Femur (tissue), 1 donor: ENCODE measurements at regions not wholly inside any gene's neighbourhood (a gene's known extent, or its start where the extent isn't known, plus 50 kb on each side); places are given as distances from the start of the nearest gene placed in this dataset.

Source experiments
- DNase-seq: peaks from one replicate; pipeline ENCODE4 v3.0.0-alpha.2; 2017

DNA sequence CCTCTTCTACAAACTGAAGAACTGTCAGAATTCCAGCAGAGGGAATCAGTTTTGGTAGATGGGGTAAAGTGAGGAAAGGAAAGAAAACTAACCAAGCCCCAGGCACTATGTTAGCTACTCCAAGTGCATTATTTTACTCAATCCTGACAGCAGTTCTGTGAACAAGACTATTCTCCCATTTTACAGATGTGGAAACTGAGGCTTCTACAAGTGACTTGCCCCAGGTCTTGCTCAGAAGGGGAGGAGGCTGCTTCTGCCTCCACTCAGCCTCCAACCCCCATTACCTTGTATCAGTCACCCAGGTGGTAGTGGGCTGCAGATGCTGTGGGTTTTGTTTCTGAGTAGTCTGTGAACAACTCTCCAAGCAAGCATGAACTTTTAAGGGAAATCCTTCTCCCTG, 315.2 kb upstream of the MAF start:
- DNase-seq: no peak

DNA sequence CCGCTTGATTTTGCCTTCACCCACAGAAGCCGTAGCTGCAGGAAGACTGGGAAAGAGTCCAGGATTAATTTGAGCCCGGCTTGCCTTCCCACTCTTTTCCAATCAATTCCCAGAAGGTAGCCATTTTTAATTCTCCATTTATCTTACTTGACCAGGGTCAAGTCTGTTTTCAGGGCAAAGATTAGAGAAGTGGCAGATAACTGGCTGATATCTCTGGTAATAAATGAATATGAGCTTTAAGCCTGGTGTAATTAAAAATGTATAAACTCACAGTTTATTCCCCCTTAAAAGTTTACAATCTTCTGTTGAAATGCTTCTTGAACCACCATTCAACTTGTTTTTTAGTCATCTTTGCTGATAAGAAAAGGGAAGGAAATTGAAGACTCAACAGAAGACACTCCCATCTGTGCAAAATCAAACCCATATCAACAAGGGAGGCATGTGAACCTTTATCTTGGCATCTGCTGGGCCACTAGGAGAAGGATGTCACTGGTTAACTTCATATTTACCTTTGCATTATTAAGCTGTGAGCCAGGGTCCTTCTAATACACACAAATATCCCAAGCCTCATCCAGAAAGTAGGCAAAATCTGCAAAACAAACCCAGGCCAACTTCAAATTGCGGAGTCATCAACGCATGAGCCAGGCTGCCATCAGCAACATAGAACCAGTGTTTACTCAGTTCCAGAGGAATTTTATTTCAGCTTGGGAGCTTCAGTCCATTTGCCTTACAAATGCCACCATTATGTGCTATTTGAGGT, 314.6 kb upstream of the MAF start:
- no peak for DNase-seq

DNA sequence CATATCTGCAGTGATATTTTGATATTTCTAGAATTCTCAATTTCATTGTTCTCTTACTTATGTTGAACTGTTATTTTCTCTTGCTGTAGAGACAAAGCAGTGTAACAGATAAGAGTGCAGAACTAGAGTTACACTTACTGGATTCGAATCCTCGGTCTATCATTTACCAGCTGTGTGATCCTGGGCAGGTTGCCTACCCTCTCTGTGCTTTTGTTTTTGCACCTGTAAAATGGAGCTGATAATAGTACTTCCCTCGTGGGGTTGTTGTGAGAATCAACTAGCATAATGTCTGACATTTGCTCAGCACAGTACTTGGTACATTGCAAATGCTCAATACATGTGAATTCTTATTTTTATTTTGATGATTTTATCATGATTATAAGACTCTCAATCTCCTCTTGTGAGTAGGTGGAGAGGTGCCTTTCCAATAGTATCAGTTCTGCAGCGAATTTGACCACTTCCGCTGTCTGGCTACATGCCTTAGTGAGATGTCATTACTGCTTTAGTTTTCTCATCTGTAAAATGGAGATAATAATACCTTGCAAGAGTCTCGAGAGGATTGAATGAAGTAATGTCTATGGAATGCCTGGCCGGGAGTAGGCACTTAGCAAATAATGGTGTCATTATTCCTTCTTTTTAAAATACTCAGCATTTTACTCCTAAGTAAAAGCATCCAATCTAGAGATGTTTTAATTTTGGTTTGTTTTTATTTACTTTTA, 312.2 kb upstream of the MAF start:
- DNase-seq: no peak

DNA sequence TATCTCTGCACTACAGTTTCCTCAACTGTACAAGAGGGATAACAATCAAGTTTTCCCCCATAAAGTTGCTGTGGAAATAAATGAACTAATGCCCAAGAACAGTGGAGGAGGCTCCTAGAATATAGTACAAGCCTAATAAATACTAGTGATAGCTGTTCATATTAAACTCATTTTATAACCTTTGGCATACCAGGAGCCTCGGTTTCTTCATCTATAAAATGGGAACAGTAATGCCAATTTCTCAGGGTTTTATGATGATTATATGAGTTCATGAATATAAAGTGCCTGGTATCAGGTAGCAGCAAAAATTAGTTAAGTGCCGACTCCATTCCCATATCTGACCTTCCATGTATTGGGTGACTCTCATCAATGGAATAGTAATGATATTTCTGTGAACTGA, 311.1 kb upstream of the MAF start:
- no peak for DNase-seq

DNA sequence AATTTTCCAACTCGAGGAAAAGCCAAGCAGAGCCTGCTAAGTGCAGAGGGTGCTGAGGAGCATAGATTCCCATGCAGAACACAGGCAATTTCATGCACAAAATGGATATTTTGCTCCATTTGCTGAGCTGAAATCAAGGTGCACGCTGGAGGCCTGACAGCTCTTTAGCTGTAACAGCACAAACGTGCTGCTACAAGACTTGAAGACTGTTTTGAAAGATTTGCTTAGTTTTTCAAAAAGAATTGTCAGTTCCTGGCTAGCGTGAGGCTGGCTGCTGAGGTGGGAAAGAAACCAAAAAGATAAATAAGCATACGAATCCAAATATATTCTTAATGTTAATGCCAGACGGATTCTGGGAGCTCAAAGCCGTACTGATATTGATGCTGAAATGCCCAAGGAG, 309.0 kb upstream of the MAF start:
- no peak for DNase-seq

DNA sequence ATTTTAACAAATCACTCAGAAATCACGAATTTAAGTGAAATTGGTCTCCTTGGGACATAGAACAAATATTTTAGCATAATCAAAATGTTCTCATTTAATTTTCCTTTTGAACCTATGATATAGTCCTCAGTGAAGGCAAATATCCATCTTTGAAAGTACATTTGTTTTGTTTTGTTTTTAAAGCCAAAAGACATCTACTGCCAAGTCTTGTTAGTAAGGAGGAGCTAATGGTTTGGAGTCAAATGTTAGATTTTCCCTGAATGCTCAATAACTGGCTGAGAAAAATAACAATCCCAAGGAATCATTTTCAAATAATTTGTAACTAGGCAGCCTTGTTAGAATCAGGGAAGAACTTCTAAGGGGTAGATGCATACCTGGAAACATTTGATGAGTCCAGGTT, 302.9 kb upstream of the MAF start:
- DNase-seq: no peak

DNA sequence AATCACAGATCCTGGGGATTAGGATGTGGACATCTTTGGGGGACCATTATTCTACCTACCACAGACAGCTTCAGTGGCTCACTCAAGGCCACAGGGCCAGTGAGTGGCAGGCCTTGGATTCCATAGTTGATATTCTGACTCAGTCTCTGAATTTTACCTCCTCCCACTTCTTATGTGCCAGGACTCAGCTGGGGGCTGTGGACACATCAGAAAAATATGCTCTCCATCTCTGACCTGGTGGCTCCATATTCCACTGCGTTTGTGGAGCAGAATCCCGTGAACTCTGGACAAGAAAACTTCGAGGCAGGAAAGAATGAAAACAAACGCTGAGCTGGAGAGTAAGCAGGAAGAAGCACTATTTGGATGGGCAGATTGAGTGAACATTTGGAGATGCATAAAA, 301.8 kb upstream of the MAF start:
- DNase-seq: no peak

DNA sequence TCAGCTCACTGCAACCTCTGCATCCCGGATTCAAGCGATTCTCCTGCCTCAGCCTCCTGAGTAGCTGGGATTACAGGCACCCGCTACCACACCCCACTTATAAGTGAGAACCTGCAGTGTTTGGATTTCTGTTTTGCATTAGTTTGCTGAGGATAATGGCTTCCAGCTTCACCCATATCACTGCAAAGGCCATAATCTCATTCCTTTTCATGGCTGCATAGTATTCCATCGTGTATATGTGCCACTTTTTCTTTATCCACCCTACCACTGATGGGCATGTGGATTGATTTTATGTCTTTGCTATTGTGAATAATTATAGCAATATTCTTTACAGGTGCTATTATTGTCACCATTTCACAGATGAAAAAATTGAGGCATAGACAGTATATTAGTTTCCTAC, 301.0 kb upstream of the MAF start:
- DNase-seq: no peak

DNA sequence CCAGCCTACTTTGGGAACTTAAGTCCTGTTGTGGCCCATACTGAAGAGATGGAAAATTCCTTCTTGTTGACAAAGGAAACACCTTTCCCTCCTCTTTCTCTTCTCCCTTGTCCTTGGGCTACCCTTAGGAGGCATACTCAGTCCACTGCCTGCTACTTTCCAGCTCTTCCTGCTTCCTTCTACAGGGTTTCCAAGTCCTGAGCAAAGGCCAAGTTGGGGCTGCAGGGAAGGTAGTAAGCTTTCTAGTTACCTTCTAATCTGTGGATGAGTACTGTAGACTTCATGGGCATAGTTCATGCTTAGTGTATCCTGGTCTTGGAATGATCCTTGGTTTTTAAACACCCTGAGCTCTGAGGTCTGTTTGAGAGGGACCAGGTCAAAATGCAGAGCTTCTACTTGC, 299.2 kb upstream of the MAF start:
- no peak for DNase-seq

DNA sequence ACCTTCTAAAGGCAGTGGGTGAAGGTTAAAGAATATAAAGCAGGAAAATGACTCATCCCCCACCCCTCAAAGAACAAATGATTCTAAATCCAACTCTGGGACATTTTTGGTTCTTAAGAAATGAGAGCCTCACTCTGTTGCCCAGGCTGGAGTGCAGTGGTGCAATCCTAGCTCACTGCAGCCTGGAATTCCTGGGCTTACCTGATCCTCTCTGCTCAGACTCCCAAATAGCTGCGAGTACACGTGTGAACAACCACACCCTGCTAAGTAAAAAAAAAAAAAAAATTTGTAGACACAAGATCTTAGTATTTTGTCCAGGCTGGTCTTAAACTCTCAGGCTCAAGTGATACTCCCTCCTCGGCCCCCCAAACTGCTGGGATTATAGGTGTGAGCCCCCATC, 298.8 kb upstream of the MAF start:
- DNase-seq: no peak

DNA sequence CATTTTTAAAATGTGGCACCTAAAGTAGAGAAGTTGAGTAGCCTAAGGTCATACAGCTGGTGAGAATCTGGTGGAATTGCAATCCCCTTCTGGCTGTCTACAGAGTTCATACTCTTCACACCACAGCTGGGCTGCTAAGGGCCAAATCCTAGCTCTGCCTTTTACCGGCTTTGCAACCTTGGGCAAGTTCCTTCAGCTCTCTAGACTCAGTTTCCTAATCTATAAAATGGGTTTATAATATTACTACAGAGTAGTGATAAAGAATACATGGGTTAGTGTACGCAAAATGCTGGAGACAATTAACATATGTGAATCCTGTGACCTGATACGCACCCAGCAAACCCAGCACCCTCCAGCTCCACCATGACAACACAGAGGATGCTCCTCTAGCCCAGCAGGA, 298.2 kb upstream of the MAF start:
- no peak for DNase-seq

DNA sequence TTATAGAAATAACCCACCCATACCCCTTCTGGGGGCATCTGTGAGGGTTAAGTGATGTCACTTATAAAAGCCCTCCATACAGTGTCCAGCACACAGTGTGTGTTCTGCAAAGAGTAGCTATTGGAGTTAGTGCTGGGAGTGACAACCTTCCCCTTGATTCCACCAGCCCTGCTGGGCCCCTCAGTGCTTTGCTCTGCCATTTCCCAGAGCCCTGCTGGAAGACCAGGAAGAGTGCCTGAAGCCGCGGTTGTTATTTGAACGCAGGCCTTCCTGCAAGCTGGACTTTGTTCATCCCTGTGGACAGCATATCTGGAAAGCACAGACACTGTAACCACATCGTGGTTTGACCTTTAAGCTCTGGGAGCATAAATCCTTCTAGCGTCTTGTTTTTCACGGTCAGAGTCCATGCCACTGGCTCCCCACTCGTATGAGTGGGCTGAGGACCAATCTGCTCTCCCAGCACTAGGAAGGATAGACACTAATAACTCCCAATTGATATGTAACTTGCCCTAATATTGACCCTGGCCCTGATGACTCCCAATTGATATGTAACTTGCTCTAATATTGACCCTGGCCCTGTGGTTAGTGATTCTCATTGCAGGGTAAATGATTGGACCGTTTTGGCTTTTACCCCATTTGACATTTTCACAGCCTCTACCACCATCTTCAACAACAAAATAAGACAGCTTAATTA, 297.1 kb upstream of the MAF start:
- DNase-seq: peak; percentile 37

DNA sequence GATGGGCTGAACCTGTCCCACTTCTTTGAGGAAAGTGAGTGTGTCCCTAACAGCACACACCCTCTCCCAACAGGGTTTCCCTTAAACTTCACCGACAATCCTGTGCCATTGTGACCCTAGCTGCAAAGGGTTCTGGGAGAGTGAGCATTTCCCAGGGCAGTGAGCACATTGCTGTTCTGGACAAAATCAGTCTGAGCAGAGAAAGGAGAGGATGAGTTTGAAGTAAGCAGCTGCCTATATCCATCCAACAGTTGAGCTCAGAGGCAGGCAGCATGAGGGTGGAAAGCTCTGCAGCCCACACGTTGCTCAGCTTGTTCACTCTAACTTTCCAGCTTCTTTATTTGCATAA, 296.5 kb upstream of the MAF start:
- no peak for DNase-seq

DNA sequence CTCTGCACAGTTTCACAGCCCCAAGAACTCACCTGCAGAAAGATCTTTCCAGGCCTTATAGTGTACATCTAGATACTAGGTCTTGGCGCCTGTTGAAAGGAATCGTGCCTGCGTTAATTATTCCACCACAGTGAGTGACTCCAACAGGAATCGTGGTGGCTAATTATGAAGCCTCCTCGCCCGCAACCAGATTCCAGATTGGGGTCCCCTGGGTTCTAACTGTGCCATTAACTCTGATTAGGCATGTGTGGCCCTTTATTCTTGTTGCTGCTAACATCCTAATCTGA, 295.3 kb upstream of the MAF start:
- no peak for DNase-seq

DNA sequence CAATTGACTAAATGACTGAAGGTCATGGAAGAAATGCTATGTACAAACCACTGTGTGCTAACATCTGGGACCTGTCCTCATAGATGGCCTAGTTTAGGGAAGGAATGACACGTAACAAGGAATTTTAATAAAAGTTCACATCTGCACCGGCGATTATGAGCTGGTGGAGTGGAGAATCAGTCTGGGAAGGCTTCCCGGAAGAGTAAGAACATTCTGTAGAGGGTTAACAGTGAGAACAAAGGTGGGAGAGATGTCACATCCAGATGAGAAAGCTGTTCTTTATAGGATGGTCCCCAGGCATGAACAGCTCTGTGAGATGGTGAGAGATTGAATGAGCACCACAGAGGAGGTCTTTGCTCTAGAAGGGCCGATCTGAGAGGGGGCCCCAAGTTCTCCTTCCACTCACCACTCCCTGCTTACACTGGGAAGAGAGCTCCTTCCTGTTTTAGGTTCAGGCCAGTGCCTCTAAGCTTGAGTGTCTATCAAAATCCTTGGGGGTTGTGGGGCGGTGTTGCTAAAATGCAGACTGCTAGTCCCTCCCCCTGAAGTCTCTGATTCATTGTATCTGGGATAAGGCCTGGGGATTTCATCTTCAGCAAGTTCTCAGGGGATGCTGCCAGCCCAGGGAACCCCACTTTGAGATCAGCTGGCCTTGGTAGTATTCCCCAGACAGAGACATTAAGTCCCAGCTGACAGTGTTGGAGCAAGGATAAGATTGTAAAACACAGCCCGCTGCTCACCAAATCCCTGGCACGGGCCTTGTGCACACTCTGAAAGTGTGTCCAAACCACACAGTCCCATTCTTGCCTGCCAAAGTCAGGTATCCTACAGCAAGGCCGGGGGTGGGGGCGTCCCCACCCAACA, 294.7 kb upstream of the MAF start:
- no peak for DNase-seq

DNA sequence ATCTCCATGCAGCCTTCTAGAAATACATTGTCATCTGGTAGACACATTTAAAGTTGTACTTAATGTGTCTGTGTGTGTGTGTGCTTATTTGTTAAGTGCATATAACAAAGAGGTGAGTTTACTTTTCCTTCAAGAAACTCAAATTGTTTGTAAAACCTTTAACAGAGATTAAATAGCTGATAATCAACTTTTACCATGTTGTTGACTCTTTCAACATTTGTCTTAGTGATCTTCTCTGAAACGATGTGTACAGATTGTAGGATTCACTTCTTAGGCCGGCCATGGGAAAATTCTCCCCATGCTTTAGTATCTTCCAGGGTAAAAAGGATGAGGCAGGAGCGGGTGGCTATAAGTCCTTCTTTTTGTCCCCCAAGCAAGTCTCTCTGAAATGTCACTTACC, 292.9 kb upstream of the MAF start:
- DNase-seq: no peak

DNA sequence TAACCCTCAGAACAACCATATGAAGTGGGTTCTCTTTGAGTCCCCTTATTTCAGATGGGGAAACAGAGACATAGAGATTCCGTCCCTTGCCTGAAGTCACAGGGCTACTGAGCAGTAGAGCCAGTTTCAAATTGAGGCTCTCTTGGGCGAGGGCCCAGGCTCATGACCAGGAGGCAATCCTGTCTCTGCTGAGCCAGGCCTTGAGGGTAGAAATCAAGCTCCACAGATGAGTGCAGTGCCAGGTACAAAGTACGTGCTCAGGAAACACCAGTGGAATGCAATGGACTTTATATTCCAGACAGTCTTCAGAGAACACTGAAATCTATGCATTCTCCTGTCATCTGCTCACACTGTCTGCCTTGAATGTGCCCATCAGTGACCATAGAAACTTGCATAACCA, 291.7 kb upstream of the MAF start:
- no peak for DNase-seq

DNA sequence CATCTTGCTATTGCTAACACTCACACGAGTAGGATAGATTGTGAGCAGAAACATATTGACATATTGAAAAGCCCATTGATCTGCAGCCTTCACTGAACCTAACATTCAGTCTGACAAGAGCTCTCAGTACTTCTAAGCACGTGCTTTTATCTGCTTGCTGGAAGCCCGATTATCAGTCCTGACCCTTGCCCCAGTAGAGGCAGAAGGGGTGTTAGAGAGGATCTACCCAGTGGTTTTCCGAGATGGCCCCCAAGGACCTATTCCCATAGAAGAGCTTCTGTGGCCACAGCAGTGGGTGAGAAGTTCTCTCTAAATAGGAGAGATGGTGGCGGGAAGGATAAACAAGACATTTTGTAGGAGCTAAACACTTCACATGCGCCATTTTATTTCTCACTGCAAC, 290.9 kb upstream of the MAF start:
- no peak for DNase-seq

DNA sequence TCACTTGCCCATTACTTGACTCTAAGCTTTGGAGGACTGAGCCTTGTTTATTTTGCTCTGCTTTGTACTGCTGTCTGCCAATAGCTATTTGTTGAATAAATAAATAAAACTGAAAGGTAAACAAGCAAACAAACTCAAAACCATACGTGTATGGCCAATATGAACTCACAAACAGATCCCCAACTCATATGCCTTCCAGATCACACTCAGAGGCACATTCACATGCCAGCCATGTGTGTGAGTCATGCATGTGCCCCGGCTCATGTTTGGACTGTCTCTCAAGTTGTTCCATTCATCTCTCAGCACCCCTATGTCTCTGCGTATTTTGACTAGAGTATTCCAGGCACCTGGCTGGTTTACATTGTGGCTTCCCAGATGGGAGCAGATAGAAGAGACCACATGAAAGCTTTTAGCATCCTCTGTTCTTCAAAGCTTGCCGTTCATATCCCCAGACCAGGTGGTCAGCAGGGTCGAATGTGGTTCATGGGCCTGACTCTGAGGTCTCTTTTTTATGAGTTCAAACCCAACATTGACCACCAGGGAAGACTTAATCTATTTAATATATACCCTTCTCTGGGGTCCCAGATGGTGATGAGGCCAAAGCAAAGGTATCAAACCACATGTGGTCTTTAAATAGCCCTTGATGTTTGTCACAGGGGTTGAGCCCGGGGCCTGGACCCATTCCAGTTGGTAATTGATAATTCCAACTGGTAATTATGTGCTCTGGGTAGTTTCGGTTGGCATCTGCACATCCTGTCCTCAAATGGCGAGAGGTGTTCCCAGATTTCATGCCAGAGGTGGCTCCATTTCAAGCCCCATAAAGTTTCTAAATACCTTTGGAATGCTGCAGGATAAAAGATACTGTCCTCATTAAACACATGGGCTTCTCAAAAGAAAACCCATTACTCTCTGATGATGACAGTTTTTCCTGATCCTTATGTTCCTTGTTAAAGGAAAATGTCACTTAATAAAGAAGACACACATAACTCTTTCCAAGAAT, 287.3 kb upstream of the MAF start:
- no peak for DNase-seq

DNA sequence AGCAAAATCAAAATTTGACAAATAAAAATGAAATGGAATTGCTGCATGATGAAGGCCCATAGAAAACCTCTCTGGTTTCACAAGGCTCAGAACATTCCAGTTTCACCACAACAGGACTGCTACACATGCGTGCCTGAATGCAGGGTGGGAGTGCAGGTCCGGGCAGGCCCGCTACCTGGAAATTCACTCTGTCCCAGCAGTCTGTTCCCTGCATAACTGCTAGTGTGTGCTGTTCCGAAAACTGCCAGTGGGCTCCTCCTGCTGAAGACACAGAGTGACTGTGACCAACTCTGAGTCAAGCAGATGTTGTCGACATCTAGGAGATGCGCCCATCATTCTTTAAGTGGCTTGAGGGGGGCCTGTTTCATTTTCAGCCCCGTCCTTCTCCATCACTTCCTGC, 284.8 kb upstream of the MAF start:
- DNase-seq: no peak

DNA sequence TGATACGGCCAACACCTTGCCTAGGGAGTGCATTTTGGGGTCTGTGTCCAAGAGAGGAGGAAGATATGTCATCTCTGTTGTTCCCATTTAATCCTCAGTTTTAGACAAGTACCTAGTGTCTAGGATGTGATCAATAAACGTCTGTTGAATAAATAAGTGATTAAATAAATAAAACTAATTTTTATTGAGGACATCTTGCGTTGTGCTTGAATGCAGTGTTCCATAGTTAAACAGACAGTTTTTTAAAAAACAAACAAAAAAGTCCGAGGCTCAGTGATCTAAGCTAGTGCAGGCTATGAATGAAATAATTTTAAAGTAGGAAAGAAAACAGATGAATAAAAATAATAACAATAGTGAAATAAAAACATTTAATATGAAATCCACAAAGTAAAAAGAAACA, 283.0 kb upstream of the MAF start:
- DNase-seq: no peak

DNA sequence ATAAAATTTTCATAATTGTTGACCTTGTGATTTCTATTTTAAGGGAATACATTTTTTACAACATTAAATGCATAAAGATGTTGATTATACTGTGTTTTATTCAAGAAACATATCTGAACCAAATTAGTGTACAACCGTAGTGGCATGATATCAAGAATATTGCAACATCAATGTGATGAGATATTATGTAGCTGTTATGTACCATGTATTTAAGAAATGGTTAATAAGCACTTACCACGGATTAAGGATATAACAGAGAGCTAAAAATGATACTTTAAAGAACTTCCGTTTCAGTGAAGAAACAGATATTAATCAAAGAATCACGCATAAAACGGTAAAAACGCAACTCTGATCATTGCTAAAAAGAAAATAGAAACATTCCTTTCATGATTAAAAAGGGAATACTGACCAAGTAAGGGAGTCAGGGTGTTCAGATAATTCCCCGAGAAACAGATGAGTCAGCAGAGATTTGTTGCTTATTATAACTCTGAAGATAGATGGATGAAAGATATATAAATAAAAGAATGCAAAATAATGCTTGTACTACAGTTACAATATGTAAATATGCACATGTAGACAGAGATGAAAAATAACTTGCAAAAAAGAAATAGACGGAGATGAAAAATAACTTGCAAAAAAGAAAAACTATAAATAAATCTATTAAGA, 281.9 kb upstream of the MAF start:
- no peak for DNase-seq
